ENCODE measurements at regions not wholly inside any gene's neighbourhood (a gene's known extent, or its start where the extent isn't known, plus 50 kb on each side); places are given as distances from the start of the nearest gene placed in this dataset.

- DNase-seq: no peak
- ATAC-seq (ENCODE audit: low read depth in 2 of 2): no peak
- Histone ChIP-seq H3K27me3 (ENCODE audit: control insufficient read depth, insufficient read depth, low read length) (no peaks in the 10 kb centered on the region), H3K36me3 (ENCODE audit: control insufficient read depth, insufficient read depth, low read length) (no peaks in the 10 kb centered on the region), H3K9me3 (ENCODE audit: control insufficient read depth in 2 of 2, low read length in 2 of 2) (peaks cover 2 to 3% of the 10 kb centered on the region in 2 experiments), H3K4me1 (ENCODE audit: control insufficient read depth, insufficient read depth, low read length, poor library complexity, severe bottlenecking) (no peaks in the 10 kb centered on the region), H3K4me3 (ENCODE audit: low read depth, low read length) (no peak overlapping the region), H3K27ac (ENCODE audit: insufficient read depth, low read length, poor library complexity, severe bottlenecking) (no peak overlapping the region)
- Mint-ChIP-seq H3K4me1 (no peaks in the 10 kb centered on the region), H3K27me3 (no peaks in the 10 kb centered on the region), H3K4me3 (no peak overlapping the region), H3K36me3 (no peaks in the 10 kb centered on the region), H3K9me3 (peaks cover 0 to 21% (median 8%) of the 10 kb centered on the region in 7 donors), H3K27ac (no peak overlapping the region)
Measured at GRCh38 chr18:73409242-73409641, 541.5 kb upstream of the NETO1 start.

- Mint-ChIP-seq H3K4me1 (no peaks in the 10 kb centered on the region), H3K27me3 (no peaks in the 10 kb centered on the region), H3K36me3 (no peaks in the 10 kb centered on the region), H3K4me3 (no peak overlapping the region), H3K27ac (no peak overlapping the region), H3K9me3 (peaks cover 0 to 21% (median 8%) of the 10 kb centered on the region in 7 donors)
- ATAC-seq (ENCODE audit: low read depth in 2 of 2) (no peak), DNase-seq (no peak)
- Histone ChIP-seq H3K4me1 (ENCODE audit: control insufficient read depth, insufficient read depth, low read length, poor library complexity, severe bottlenecking) (no peaks in the 10 kb centered on the region), H3K27me3 (ENCODE audit: control insufficient read depth, insufficient read depth, low read length) (no peaks in the 10 kb centered on the region), H3K36me3 (ENCODE audit: control insufficient read depth, insufficient read depth, low read length) (no peaks in the 10 kb centered on the region), H3K27ac (ENCODE audit: insufficient read depth, low read length, poor library complexity, severe bottlenecking) (no peak overlapping the region), H3K9me3 (ENCODE audit: control insufficient read depth in 2 of 2, low read length in 2 of 2) (peaks cover 2 to 3% of the 10 kb centered on the region in 2 experiments), H3K4me3 (ENCODE audit: low read depth, low read length) (no peak overlapping the region)
Measured at GRCh38 chr18:73408469-73408868, 540.7 kb upstream of the NETO1 start.

GRCh38 chr18:73407506-73407905 lies 539.7 kb upstream of the NETO1 start:
- Histone ChIP-seq H3K4me3 (ENCODE audit: low read depth, low read length) (no peak overlapping the region), H3K4me1 (ENCODE audit: control insufficient read depth, insufficient read depth, low read length, poor library complexity, severe bottlenecking) (no peaks in the 10 kb centered on the region), H3K9me3 (ENCODE audit: control insufficient read depth in 2 of 2, low read length in 2 of 2) (peaks cover 2 to 3% of the 10 kb centered on the region in 2 experiments), H3K36me3 (ENCODE audit: control insufficient read depth, insufficient read depth, low read length) (no peaks in the 10 kb centered on the region), H3K27me3 (ENCODE audit: control insufficient read depth, insufficient read depth, low read length) (no peaks in the 10 kb centered on the region), H3K27ac (ENCODE audit: insufficient read depth, low read length, poor library complexity, severe bottlenecking) (no peak overlapping the region)
- peaks cover 0 to 19% (median 8%) of the 10 kb centered on the region in 7 donors for H3K9me3 Mint-ChIP-seq
- no peaks in the 10 kb centered on the region for H3K27me3 Mint-ChIP-seq
- DNase-seq (no peak), ATAC-seq (ENCODE audit: low read depth in 2 of 2) (no peak)
- H3K4me1 Mint-ChIP-seq: no peaks in the 10 kb centered on the region
- no peak overlapping the region for H3K27ac Mint-ChIP-seq
- no peaks in the 10 kb centered on the region for H3K36me3 Mint-ChIP-seq
- no peak overlapping the region for H3K4me3 Mint-ChIP-seq

- Mint-ChIP-seq H3K4me1 (no peaks in the 10 kb centered on the region), H3K9me3 (peaks cover 0 to 21% (median 15%) of the 10 kb centered on the region in 7 donors), H3K27ac (peak overlapping the region in 1 of 3 donors; percentile 26), H3K27me3 (no peaks in the 10 kb centered on the region), H3K36me3 (no peaks in the 10 kb centered on the region), H3K4me3 (no peak overlapping the region)
- ATAC-seq (ENCODE audit: low read depth in 2 of 2) (no peak), DNase-seq (no peak)
- Histone ChIP-seq H3K36me3 (ENCODE audit: control insufficient read depth, insufficient read depth, low read length) (no peaks in the 10 kb centered on the region), H3K4me1 (ENCODE audit: control insufficient read depth, insufficient read depth, low read length, poor library complexity, severe bottlenecking) (no peaks in the 10 kb centered on the region), H3K9me3 (ENCODE audit: control insufficient read depth in 2 of 2, low read length in 2 of 2) (peaks cover 0 to 2% of the 10 kb centered on the region in 2 experiments), H3K27ac (ENCODE audit: insufficient read depth, low read length, poor library complexity, severe bottlenecking) (no peak overlapping the region), H3K27me3 (ENCODE audit: control insufficient read depth, insufficient read depth, low read length) (no peaks in the 10 kb centered on the region), H3K4me3 (ENCODE audit: low read depth, low read length) (no peak overlapping the region)
Measured at GRCh38 chr18:73384246-73384645, 516.5 kb upstream of the NETO1 start.

- ATAC-seq (ENCODE audit: low read depth in 2 of 2): no peak
- DNase-seq: no peak
- Histone ChIP-seq H3K36me3 (ENCODE audit: control insufficient read depth, insufficient read depth, low read length) (no peaks in the 10 kb centered on the region), H3K27me3 (ENCODE audit: control insufficient read depth, insufficient read depth, low read length) (no peaks in the 10 kb centered on the region), H3K27ac (ENCODE audit: insufficient read depth, low read length, poor library complexity, severe bottlenecking) (no peak overlapping the region), H3K4me3 (ENCODE audit: low read depth, low read length) (no peak overlapping the region), H3K4me1 (ENCODE audit: control insufficient read depth, insufficient read depth, low read length, poor library complexity, severe bottlenecking) (no peaks in the 10 kb centered on the region), H3K9me3 (ENCODE audit: control insufficient read depth in 2 of 2, low read length in 2 of 2) (peaks cover 0 to 2% of the 10 kb centered on the region in 2 experiments)
- no peaks in the 10 kb centered on the region for H3K27me3 Mint-ChIP-seq
- H3K36me3 Mint-ChIP-seq: no peaks in the 10 kb centered on the region
- no peak overlapping the region for H3K27ac Mint-ChIP-seq
- no peaks in the 10 kb centered on the region for H3K4me1 Mint-ChIP-seq
- H3K4me3 Mint-ChIP-seq: no peak overlapping the region
- peaks cover 0 to 19% (median 7%) of the 10 kb centered on the region in 7 donors for H3K9me3 Mint-ChIP-seq
Measured at GRCh38 chr18:73381699-73382036, 513.9 kb upstream of the NETO1 start.

GRCh38 chr18:73381016-73381698 lies 513.4 kb upstream of the NETO1 start:
- no peaks in the 10 kb centered on the region for H3K4me1 Mint-ChIP-seq
- Histone ChIP-seq H3K27ac (ENCODE audit: insufficient read depth, low read length, poor library complexity, severe bottlenecking) (no peak overlapping the region), H3K36me3 (ENCODE audit: control insufficient read depth, insufficient read depth, low read length) (no peaks in the 10 kb centered on the region), H3K4me3 (ENCODE audit: low read depth, low read length) (no peak overlapping the region), H3K27me3 (ENCODE audit: control insufficient read depth, insufficient read depth, low read length) (no peaks in the 10 kb centered on the region), H3K9me3 (ENCODE audit: control insufficient read depth in 2 of 2, low read length in 2 of 2) (peaks cover 0 to under 1% of the 10 kb centered on the region in 2 experiments), H3K4me1 (ENCODE audit: control insufficient read depth, insufficient read depth, low read length, poor library complexity, severe bottlenecking) (no peaks in the 10 kb centered on the region)
- no peak for DNase-seq
- no peaks in the 10 kb centered on the region for H3K36me3 Mint-ChIP-seq
- peaks cover 0 to 22% (median 7%) of the 10 kb centered on the region in 7 donors for H3K9me3 Mint-ChIP-seq
- no peak overlapping the region for H3K4me3 Mint-ChIP-seq
- no peak overlapping the region for H3K27ac Mint-ChIP-seq
- no peak for ATAC-seq (ENCODE audit: low read depth in 2 of 2)
- H3K27me3 Mint-ChIP-seq: no peaks in the 10 kb centered on the region

- Histone ChIP-seq H3K9me3 (ENCODE audit: control insufficient read depth in 2 of 2, low read length in 2 of 2) (peaks cover 0 to 8% of the 10 kb centered on the region in 2 experiments), H3K36me3 (ENCODE audit: control insufficient read depth, insufficient read depth, low read length) (no peaks in the 10 kb centered on the region), H3K4me3 (ENCODE audit: low read depth, low read length) (no peak overlapping the region), H3K27me3 (ENCODE audit: control insufficient read depth, insufficient read depth, low read length) (no peaks in the 10 kb centered on the region), H3K4me1 (ENCODE audit: control insufficient read depth, insufficient read depth, low read length, poor library complexity, severe bottlenecking) (no peaks in the 10 kb centered on the region), H3K27ac (ENCODE audit: insufficient read depth, low read length, poor library complexity, severe bottlenecking) (no peak overlapping the region)
- Mint-ChIP-seq H3K4me3 (no peak overlapping the region), H3K27me3 (no peaks in the 10 kb centered on the region), H3K27ac (no peak overlapping the region), H3K9me3 (peaks cover 0 to 40% (median 7%) of the 10 kb centered on the region in 7 donors), H3K36me3 (no peaks in the 10 kb centered on the region), H3K4me1 (no peaks in the 10 kb centered on the region)
- no peak for DNase-seq
- ATAC-seq (ENCODE audit: low read depth in 2 of 2): no peak
Measured at GRCh38 chr18:73366713-73367112, 498.9 kb upstream of the NETO1 start.

- H3K9me3 ChIP-seq (ENCODE audit: control insufficient read depth in 2 of 2, low read length in 2 of 2): peaks cover 0 to 6% of the 10 kb centered on the region in 2 experiments
- H3K4me1 Mint-ChIP-seq: no peaks in the 10 kb centered on the region
- DNase-seq (no peak), ATAC-seq (ENCODE audit: low read depth in 2 of 2) (no peak)
- no peak overlapping the region for H3K4me3 Mint-ChIP-seq
- H3K36me3 Mint-ChIP-seq: no peaks in the 10 kb centered on the region
- no peak overlapping the region for H3K4me3 ChIP-seq (ENCODE audit: low read depth, low read length)
- H3K27me3 Mint-ChIP-seq: no peaks in the 10 kb centered on the region
- H3K27ac Mint-ChIP-seq: no peak overlapping the region
- H3K9me3 Mint-ChIP-seq: peaks cover under 1 to 32% (median 3%) of the 10 kb centered on the region in 7 donors
- no peaks in the 10 kb centered on the region for H3K4me1 ChIP-seq (ENCODE audit: control insufficient read depth, insufficient read depth, low read length, poor library complexity, severe bottlenecking)
- H3K36me3 ChIP-seq (ENCODE audit: control insufficient read depth, insufficient read depth, low read length): no peaks in the 10 kb centered on the region
- no peaks in the 10 kb centered on the region for H3K27me3 ChIP-seq (ENCODE audit: control insufficient read depth, insufficient read depth, low read length)
- no peak overlapping the region for H3K27ac ChIP-seq (ENCODE audit: insufficient read depth, low read length, poor library complexity, severe bottlenecking)
Measured at GRCh38 chr18:73365018-73365417, 497.2 kb upstream of the NETO1 start.
